K562 (cell line): ENCODE measurements at regions not wholly inside any gene's neighbourhood (a gene's known extent, or its start where the extent isn't known, plus 50 kb on each side); places are given as distances from the start of the nearest gene placed in this dataset.

Experiments
- ATAC-seq: fragments of 200-7000 bp; cut with Tn5 transposase; 3 replicates; pipeline ENCODE4 v1.9.1; 2020; ENCODE audit warnings: moderate library complexity
- BruUV-seq: library from RNA; stranded (reverse); fragments of 400-500 nt; replicated peaks from 2 replicates; lab custom pipeline; 2021; lab: Mats Ljungman, UMichigan
- CTCF ChIA-PET: fragments of 300-600 bp; formaldehyde crosslinking; extraction: SDS; loops from one replicate; lab custom pipeline; 2021; ENCODE audit warnings: low intra/inter-chr PET ratio; lab: Yijun Ruan, JAX
- POLR2A ChIA-PET: fragments of 300-600, 350-650 bp; sonication (Branson Sonifier 250); formaldehyde crosslinking; extraction: SDS; loops from one replicate; lab custom pipeline; 2021; ENCODE audit warnings: antibody characterized with exemption, inconsistent platforms; lab: Yijun Ruan, JAX
- DNase-seq, 4 experiments: peaks; one replicate each; pipeline versions ENCODE4 v3.0.0 to v3.0.0-alpha.2; 2011 to 2018; ENCODE audit warnings: low spot score in 3 of 4, mixed read lengths in 3 of 4; ENCODE audit errors: extremely low read depth in 1 of 4
- FAIRE-seq: peaks from 2 replicates; lab custom pipeline; 2011; peaks lifted over from hg19 to GRCh38; lab: Jason Lieb, UNC
- H2AFZ ChIP-seq: 2 replicates; pipeline ENCODE4 v1.6.0; 2011; ENCODE audit warnings: low read depth, low read length, control low read depth, inconsistent platforms
- H3K27ac ChIP-seq: fragments of 200-600 bp; 3 replicates; pipeline ENCODE4 v1.8.0; 2011; ENCODE audit warnings: low read depth, mild to moderate bottlenecking, control low read depth, inconsistent platforms, low read length, moderate library complexity, mixed read lengths; ENCODE audit errors: extremely low read depth
- H3K27me3 ChIP-seq, 2 experiments: fragments of 300-600 bp in 1 of 2; 2 replicates in 1 of 2; 3 replicates in 1 of 2; pipeline versions ENCODE4 v1.6.0 to v1.8.0; 2011; ENCODE audit warnings: inconsistent platforms in 2 of 2, low read length in 2 of 2, mild to moderate bottlenecking in 1 of 2, mixed read lengths in 1 of 2, moderate library complexity in 1 of 2; ENCODE audit not compliant: control insufficient read depth in 2 of 2, insufficient read depth in 2 of 2
- H3K36me3 ChIP-seq: fragments of 300-600 bp; 3 replicates; pipeline ENCODE4 v1.8.0; 2011; ENCODE audit warnings: mild to moderate bottlenecking, low read length, inconsistent platforms; ENCODE audit not compliant: control insufficient read depth, insufficient read depth
- H3K4me1 ChIP-seq, 2 experiments: fragments of 200-600 bp in 1 of 2; replicated peaks in 1 of 2; 2 replicates in 1 of 2; 3 replicates in 1 of 2; pipeline versions ENCODE4 v1.5.1 to v1.8.0; 2011; ENCODE audit warnings: inconsistent platforms in 2 of 2, low read length in 2 of 2, mild to moderate bottlenecking in 1 of 2, mixed read lengths in 1 of 2, moderate library complexity in 1 of 2; ENCODE audit not compliant: control insufficient read depth in 2 of 2, insufficient read depth in 2 of 2
- H3K4me2 ChIP-seq: 2 replicates; pipeline ENCODE4 v1.6.1; 2011; ENCODE audit warnings: low read length, control low read depth, inconsistent platforms, mixed read lengths; ENCODE audit not compliant: insufficient read depth
- H3K4me3 ChIP-seq: fragments of 200-600 bp; sonication (generic), shearing (Covaris generic); 2 replicates; pipeline ENCODE4 v1.5.1; 2016; ENCODE audit warnings: control low read depth, inconsistent platforms
- H3K79me2 ChIP-seq: fragments of 200-600 bp; 3 replicates; pipeline ENCODE4 v1.8.0; 2011; ENCODE audit warnings: low read length, inconsistent platforms; ENCODE audit not compliant: control insufficient read depth, insufficient read depth
- H3K9ac ChIP-seq, 2 experiments: 2 replicates each; pipeline versions ENCODE4 v1.6.0 to v1.6.1; 2011; ENCODE audit warnings: low read depth in 2 of 2, low read length in 2 of 2, control low read depth in 1 of 2, inconsistent platforms in 1 of 2, mild to moderate bottlenecking in 1 of 2, mixed read lengths in 1 of 2; ENCODE audit not compliant: insufficient read depth in 1 of 2
- H3K9me1 ChIP-seq: one replicate; pipeline ENCODE4 v1.6.0; 2011; ENCODE audit warnings: inconsistent platforms, mild to moderate bottlenecking, low read length, moderate library complexity; ENCODE audit not compliant: control insufficient read depth, insufficient read depth
- H3K9me3 ChIP-seq: replicated peaks from 2 replicates; pipeline ENCODE4 v1.5.1; 2011; ENCODE audit warnings: low read depth, low read length, inconsistent platforms; ENCODE audit not compliant: control insufficient read depth, insufficient read depth
- H4K20me1 ChIP-seq: replicated peaks from 2 replicates; pipeline ENCODE4 v1.6.1; 2011; ENCODE audit warnings: low read length, inconsistent platforms, mixed read lengths; ENCODE audit not compliant: control insufficient read depth, insufficient read depth
- DIDO1 ChIP-seq: fragments of 450-650 bp; IDR thresholded peaks from 2 replicates; pipeline ENCODE4 v1.6.1; 2016; ENCODE audit warnings: low read depth, missing biosample characterization, missing genetic modification characterization
- EGR1 ChIP-seq: fragments of 450-650 bp; conservative IDR thresholded peaks from 2 replicates; pipeline ENCODE4 v1.6.1; 2017; ENCODE audit warnings: mild to moderate bottlenecking
- FIP1L1 ChIP-seq: fragments of 200-400 bp; formaldehyde crosslinking; IDR thresholded peaks from 2 replicates; pipeline ENCODE4 v1.6.1; 2018; ENCODE audit warnings: mild to moderate bottlenecking, low read depth, low read length; ENCODE audit not compliant: poor library complexity, severe bottlenecking
- GABPB1 ChIP-seq: sonication (generic); formaldehyde crosslinking; IDR thresholded peaks from 2 replicates; pipeline ENCODE4 v1.8.0; 2022; ENCODE audit warnings: mild to moderate bottlenecking, missing genetic modification reagents
- NR3C1 ChIP-seq: sonication (generic); formaldehyde crosslinking; IDR thresholded peaks from 2 replicates; pipeline ENCODE4 v1.8.1; 2022; ENCODE audit warnings: missing genetic modification reagents
- PHF21A ChIP-seq: fragments of 450-650 bp; IDR thresholded peaks from 2 replicates; pipeline ENCODE4 v1.6.1; 2017; ENCODE audit warnings: low read depth, borderline replicate concordance
- RFX7 ChIP-seq: fragments of 250-450 bp; sonication (Bioruptor Pico); IDR thresholded peaks from 2 replicates; pipeline ENCODE4 v1.5.1; 2021; ENCODE audit warnings: mild to moderate bottlenecking
- TAF7 ChIP-seq: fragments of 450-650 bp; IDR thresholded peaks from 2 replicates; pipeline ENCODE4 v1.6.1; 2016; ENCODE audit warnings: missing genetic modification characterization, missing compliant biosample characterization
- TAL1 ChIP-seq: fragments of 450-650 bp; IDR thresholded peaks from 2 replicates; pipeline ENCODE4 v1.6.1; 2016; ENCODE audit warnings: mild to moderate bottlenecking
- ZNF140 ChIP-seq: fragments of 250-450 bp; sonication (Bioruptor Pico); IDR thresholded peaks from 2 replicates; pipeline ENCODE4 v1.8.0; 2021; ENCODE audit warnings: moderate library complexity, mild to moderate bottlenecking, inconsistent platforms
- ZNF324 ChIP-seq: fragments of 250-450 bp; sonication (Bioruptor Pico); IDR thresholded peaks from 2 replicates; pipeline ENCODE4 v1.4.0; 2020; ENCODE audit warnings: mild to moderate bottlenecking
- ZNF347 ChIP-seq: fragments of 450-650 bp; formaldehyde crosslinking; IDR thresholded peaks from 2 replicates; pipeline ENCODE4 v1.4.0; 2020; ENCODE audit warnings: low read depth, mild to moderate bottlenecking, moderate library complexity
- ZNF589 ChIP-seq: fragments of 200-800 bp; sonication (Bioruptor generic); IDR thresholded peaks from 2 replicates; pipeline ENCODE4 v1.6.1; 2016; ENCODE audit warnings: low read depth, missing genetic modification characterization, missing compliant biosample characterization
- ZNF77 ChIP-seq: fragments of 250-450 bp; sonication (Bioruptor Pico); IDR thresholded peaks from 2 replicates; pipeline ENCODE4 v1.5.0; 2020
- WGBS: fragments of 100-300 bp; shearing (Covaris generic); methylation state at CpG from one replicate; pipeline ENCODE4 v1.1.6; 2016; ENCODE audit warnings: low coverage, mixed read lengths; ENCODE audit not compliant: insufficient coverage; ENCODE audit errors: missing lambda C conversion rate; 5-methylcytosine and 5-hydroxymethylcytosine counted together
- in situ Hi-C: fragments of 300-500 bp; cut with MboI; formaldehyde crosslinking; loops from 4 replicates; pipeline ENCODE4 v1.15.0; 2018; ENCODE audit warnings: inconsistent platforms, mixed read lengths
- intact Hi-C: fragments of 100-400 bp; cut with micrococcal nuclease; formaldehyde crosslinking; loops from 2 replicates; pipeline ENCODE4 v1.14.2; 2022
- TF ChIP-seq, protein P1 (sequence below), 2 experiments: fragments of 450-650 bp in 1 of 2; IDR thresholded peaks; 2 replicates each; pipeline ENCODE4 v1.6.1; 2011 to 2017; ENCODE audit warnings: low read depth in 2 of 2, antibody characterized with exemption in 1 of 2, borderline replicate concordance in 1 of 2, low read length in 1 of 2, mild to moderate bottlenecking in 1 of 2, mixed read lengths in 1 of 2; ENCODE audit not compliant: control insufficient read depth in 1 of 2

DNA sequence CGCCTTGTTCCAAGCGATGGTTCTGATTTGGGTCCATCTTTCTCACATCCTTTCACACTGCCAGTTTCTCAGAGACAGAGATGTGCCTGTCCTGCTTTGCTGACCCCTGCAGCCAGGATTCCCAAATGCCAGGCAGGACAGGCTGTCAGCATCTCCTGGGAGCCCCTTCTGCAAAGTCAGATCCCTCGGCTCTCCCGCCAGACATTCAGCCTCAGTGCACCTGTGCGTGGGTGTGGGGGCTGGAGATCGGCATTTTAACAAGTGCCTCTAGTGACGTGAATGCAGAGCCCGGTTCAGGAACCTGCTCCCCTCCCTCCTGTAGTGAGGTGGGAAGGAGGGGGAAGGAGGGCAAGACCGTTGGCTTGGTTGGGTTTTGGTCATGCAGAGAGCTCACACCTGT lies 108.9 kb upstream of the FGF3 start:
- intact Hi-C loops: no loop called here
- 8% methylated on average over 9 of the region's 9 CpGs for WGBS
- H3K27me3 ChIP-seq: peaks cover 23 to 87% of the 10 kb centered on the region in 2 experiments; a peak in 4 of 5 replicates

DNA sequence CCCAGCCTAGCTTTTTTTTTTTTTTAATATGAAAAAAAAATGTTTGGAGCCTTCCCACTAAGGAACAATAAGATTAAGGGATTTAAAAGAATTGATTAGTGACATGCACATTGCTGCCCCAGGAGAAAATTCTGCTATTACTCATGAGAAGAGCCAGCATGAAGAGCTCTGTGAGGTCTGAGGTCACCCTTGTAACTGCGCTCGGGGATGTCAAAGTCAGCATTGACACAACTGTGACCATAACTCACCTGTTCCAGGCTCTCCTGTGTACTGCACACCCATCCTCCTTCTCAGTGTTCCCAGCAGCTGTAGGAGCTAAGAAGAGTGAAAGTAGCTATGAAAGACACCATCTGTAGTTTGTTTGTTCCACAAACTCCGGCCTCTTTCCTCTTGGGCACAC lies 109.8 kb upstream of the FGF3 start:
- ChIA-PET POLR2A (interaction anchor here (1.0 kb wide), 2 partner anchors 11 to 24 kb away, joined by 4 read pairs; no protein-coding TSS in a partner anchor), CTCF (no interaction called here)
- in situ Hi-C loops (no loop called here), intact Hi-C loops (no loop called here)
- Histone ChIP-seq H3K4me2 (no peak overlapping the region), H3K9ac (no peak overlapping the region), H3K79me2 (no peaks in the 10 kb centered on the region), H3K27me3 (peaks cover 22 to 78% of the 10 kb centered on the region in 2 experiments), H4K20me1 (no peaks in the 10 kb centered on the region), H3K9me3 (0 out of 2 replicates have a peak, but pooled peaks cover 2% of the 10 kb centered on the region), H3K27ac (no peak overlapping the region), H2AFZ (no peak overlapping the region), H3K4me3 (no peak overlapping the region), H3K9me1 (no peaks in the 10 kb centered on the region), H3K36me3 (no peaks in the 10 kb centered on the region), H3K4me1 (peaks cover 0 to 5% of the 10 kb centered on the region in 2 experiments; a peak in 3 of 5 replicates)
- no TSS peak for BruUV-seq
- ATAC-seq (no peak), FAIRE-seq (no peak), DNase-seq (no peak)
- 14% methylated on average over 3 of the region's 3 CpGs for WGBS
- no peak for TF ChIP-seq DIDO1 (tag)
- no peak for TF ChIP-seq FIP1L1
- no peak for TF ChIP-seq ZNF347 (CRISPR knock-in tag)
- TF ChIP-seq, protein P1, sequence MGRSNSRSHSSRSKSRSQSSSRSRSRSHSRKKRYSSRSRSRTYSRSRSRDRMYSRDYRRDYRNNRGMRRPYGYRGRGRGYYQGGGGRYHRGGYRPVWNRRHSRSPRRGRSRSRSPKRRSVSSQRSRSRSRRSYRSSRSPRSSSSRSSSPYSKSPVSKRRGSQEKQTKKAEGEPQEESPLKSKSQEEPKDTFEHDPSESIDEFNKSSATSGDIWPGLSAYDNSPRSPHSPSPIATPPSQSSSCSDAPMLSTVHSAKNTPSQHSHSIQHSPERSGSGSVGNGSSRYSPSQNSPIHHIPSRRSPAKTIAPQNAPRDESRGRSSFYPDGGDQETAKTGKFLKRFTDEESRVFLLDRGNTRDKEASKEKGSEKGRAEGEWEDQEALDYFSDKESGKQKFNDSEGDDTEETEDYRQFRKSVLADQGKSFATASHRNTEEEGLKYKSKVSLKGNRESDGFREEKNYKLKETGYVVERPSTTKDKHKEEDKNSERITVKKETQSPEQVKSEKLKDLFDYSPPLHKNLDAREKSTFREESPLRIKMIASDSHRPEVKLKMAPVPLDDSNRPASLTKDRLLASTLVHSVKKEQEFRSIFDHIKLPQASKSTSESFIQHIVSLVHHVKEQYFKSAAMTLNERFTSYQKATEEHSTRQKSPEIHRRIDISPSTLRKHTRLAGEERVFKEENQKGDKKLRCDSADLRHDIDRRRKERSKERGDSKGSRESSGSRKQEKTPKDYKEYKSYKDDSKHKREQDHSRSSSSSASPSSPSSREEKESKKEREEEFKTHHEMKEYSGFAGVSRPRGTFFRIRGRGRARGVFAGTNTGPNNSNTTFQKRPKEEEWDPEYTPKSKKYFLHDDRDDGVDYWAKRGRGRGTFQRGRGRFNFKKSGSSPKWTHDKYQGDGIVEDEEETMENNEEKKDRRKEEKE (IDR thresholded peaks at IDR 0.05; ENCODE audit: borderline replicate concordance in 1 of 2, control insufficient read depth in 1 of 2, low read depth in 2 of 2, low read length in 1 of 2): no peak
- TF ChIP-seq NR3C1: no peak
- TF ChIP-seq ZNF140 (CRISPR knock-in tag): no peak
- no peak for TF ChIP-seq PHF21A
- no peak for TF ChIP-seq TAF7 (tag)
- TF ChIP-seq ZNF324 (CRISPR knock-in tag): no peak
- TF ChIP-seq ZNF589 (CRISPR knock-in tag): no peak
- TF ChIP-seq GABPB1 (CRISPR knock-in tag): no peak
- no peak for TF ChIP-seq ZNF77 (CRISPR knock-in tag)

More for the DNA sequence above, 108.9 kb upstream of the FGF3 start:
- 0 out of 2 replicates have a peak, but pooled peaks cover 2% of the 10 kb centered on the region for H3K9me3 ChIP-seq
- in situ Hi-C loops: no loop called here
- peaks cover 0 to 5% of the 10 kb centered on the region in 2 experiments; a peak in 3 of 5 replicates for H3K4me1 ChIP-seq
- H4K20me1 ChIP-seq: no peaks in the 10 kb centered on the region; the same call in 1 of the 2 replicates
- H3K9ac ChIP-seq: no peak overlapping the region
- ATAC-seq (no peak), DNase-seq (no peak), FAIRE-seq (no peak)
- H3K36me3 ChIP-seq: no peaks in the 10 kb centered on the region
- no peaks in the 10 kb centered on the region for H3K79me2 ChIP-seq
- H3K4me3 ChIP-seq: no peak overlapping the region
- POLR2A ChIA-PET: interaction anchor here (0.6 kb wide), 1 partner anchor 34 kb away, joined by 3 read pairs; no protein-coding TSS in a partner anchor
- no peak overlapping the region for H3K27ac ChIP-seq
- BruUV-seq: no TSS peak
- H3K4me2 ChIP-seq: no peak overlapping the region
- H2AFZ ChIP-seq: no peak overlapping the region
- CTCF ChIA-PET: no interaction called here
- no peaks in the 10 kb centered on the region for H3K9me1 ChIP-seq
- TF ChIP-seq RFX7 (no peak), TAL1 (no peak), EGR1 (0 out of 2 replicates have a peak, but pooled peaks have one; percentile 5)
